ENCODE measurements at regions not wholly inside any gene's neighbourhood (a gene's known extent, or its start where the extent isn't known, plus 50 kb on each side); places are given as distances from the start of the nearest gene placed in this dataset.

DNA sequence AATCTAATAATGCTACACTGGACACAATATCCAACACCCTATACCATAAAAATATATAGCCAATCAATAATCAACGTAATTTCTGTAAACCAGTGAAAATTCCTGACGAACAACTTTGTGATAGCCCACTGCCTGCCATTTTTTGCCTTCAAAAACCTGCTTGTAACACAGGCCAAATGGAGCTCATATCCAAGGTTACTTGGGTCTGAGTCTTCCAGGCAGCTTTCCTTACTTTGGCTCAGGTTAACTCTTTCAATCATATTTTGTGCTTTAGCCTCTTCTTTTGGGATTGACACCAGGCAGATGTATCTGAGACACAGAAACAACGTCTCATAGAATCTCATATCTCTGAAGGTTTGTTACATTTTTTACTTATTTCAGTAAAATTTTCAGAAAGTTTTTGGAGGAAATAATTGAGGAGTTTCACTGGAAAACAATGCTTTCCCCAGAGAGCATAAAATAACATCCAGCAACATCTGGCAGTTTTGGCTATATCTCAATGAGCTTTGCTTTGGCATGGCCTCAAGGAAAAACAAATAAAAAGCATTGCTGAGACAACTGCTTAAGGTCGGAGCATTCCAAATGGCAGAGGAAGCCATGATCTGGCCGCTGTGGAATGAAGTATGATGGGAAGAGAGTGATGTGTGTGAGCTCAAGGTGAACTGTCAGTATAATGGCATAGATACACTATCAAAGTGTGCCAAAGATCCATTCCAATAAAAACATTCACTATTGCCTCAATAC is 162.9 kb upstream of the SPIN4 start:
- DNase-seq (no peak), ATAC-seq (ENCODE audit: low read depth in 2 of 2) (no peak)
- H3K9me3 Mint-ChIP-seq, result no peaks in the 10 kb centered on the region
- no peaks in the 10 kb centered on the region for H3K36me3 Mint-ChIP-seq
- peaks cover 0 to 5% (median 0%) of the 10 kb centered on the region in 3 donors for H3K4me1 Mint-ChIP-seq
- no peak overlapping the region for H3K4me3 Mint-ChIP-seq
- no peaks in the 10 kb centered on the region for H3K27me3 Mint-ChIP-seq
- H3K27ac Mint-ChIP-seq, result no peak overlapping the region

DNA sequence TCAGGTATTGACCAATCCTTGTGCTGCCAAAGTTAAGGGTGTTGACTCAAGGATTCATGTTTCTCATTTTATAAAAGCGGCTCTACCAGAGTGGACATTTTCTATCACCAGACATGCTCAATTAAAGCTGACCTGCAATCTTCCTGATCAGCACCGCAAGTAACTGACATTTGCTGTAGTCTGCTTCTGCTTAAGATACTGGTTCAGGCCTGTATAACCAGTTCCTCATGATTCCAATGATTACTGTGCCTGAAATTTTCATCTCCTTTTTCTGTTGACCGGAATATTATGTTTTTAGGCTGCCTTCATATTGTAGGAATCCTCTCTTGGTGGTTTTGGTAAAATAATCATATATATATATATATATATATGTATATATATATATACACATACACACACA is 160.2 kb upstream of the SPIN4 start:
- H3K27me3 Mint-ChIP-seq, result no peaks in the 10 kb centered on the region
- ATAC-seq (ENCODE audit: low read depth in 2 of 2) (no peak), DNase-seq (no peak)
- H3K9me3 Mint-ChIP-seq, result no peaks in the 10 kb centered on the region
- H3K4me1 Mint-ChIP-seq, result peaks cover 0 to 5% (median 0%) of the 10 kb centered on the region in 3 donors
- no peaks in the 10 kb centered on the region for H3K36me3 Mint-ChIP-seq
- no peak overlapping the region for H3K27ac Mint-ChIP-seq
- H3K4me3 Mint-ChIP-seq, result no peak overlapping the region

DNA sequence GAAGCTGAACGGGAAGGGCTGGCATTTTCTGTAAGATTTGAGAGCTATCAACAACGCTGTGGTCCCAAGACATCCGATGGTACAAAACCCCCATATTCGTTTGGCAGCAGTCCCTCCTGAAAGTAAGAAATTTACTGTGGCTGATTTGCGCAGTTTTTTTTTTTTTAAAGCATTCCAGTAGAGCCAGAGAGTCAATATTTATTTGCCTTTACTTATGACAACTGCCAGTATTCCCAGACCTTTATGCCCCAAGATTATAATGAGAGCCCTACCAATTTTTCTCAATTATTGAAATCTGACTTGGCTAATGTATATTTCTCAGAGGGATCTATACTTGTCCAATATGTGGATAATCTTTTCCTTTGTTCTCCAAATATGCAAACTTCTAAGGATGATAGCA is 157.5 kb upstream of the SPIN4 start:
- H3K4me3 Mint-ChIP-seq, result no peak overlapping the region
- ATAC-seq (ENCODE audit: low read depth in 2 of 2) (no peak), DNase-seq (no peak)
- H3K9me3 Mint-ChIP-seq, result no peaks in the 10 kb centered on the region
- no peaks in the 10 kb centered on the region for H3K27me3 Mint-ChIP-seq
- no peak overlapping the region for H3K27ac Mint-ChIP-seq
- no peaks in the 10 kb centered on the region for H3K36me3 Mint-ChIP-seq
- peaks cover 0 to 12% (median 2%) of the 10 kb centered on the region in 3 donors for H3K4me1 Mint-ChIP-seq

DNA sequence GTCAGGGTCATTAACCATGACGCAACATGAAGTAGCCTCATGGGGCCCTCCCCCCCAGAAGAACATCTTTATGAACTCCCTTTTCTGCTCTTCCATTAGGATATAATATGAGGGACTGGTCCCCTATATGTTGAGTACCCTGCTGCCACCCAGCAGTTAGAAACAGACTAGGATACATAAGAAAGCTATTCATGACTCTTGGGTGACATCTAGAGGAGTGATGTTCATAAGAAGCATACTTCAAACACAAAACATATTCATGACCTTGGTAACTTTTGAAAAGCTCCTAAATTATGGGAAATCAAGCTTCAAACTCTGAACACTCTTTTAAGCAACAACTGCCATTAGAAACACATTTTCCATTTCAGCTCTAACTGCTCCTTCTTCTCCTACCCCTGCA is 155.2 kb upstream of the SPIN4 start:
- ATAC-seq (ENCODE audit: low read depth in 2 of 2) (no peak), DNase-seq (no peak)
- Mint-ChIP-seq H3K4me3 (no peak overlapping the region), H3K9me3 (no peaks in the 10 kb centered on the region), H3K27ac (no peak overlapping the region), H3K27me3 (no peaks in the 10 kb centered on the region), H3K4me1 (peaks cover 0 to 12% (median 3%) of the 10 kb centered on the region in 3 donors), H3K36me3 (no peaks in the 10 kb centered on the region)

DNA sequence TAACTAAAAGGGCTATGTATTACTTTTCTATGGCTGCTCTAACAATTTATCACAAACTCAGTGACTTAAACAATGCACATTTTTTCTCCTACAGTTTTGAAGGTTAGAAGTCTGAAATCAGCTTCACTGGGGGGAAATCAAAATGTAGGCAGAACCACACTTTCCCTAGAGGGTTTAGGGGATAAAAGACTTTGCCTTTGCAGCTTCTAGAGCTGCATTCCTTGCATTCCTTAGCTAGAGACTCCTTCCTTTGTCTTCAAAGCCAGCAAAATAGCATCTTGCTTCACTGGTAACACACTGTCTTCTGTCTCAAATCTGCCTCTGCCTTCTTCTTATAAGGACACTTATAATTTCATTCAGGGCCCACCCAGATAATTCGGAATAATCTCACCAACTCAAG is 152.4 kb upstream of the SPIN4 start:
- H3K9me3 Mint-ChIP-seq, result peaks cover 0 to 15% (median 3%) of the 10 kb centered on the region in 7 donors
- H3K27ac Mint-ChIP-seq, result peak overlapping the region in 1 of 6 donors; percentile 30
- no peak overlapping the region for H3K4me3 Mint-ChIP-seq
- peaks cover 0 to 9% (median 3%) of the 10 kb centered on the region in 3 donors for H3K4me1 Mint-ChIP-seq
- no peaks in the 10 kb centered on the region for H3K27me3 Mint-ChIP-seq
- no peak for DNase-seq
- no peak for ATAC-seq (ENCODE audit: low read depth in 2 of 2)
- no peaks in the 10 kb centered on the region for H3K36me3 Mint-ChIP-seq

DNA sequence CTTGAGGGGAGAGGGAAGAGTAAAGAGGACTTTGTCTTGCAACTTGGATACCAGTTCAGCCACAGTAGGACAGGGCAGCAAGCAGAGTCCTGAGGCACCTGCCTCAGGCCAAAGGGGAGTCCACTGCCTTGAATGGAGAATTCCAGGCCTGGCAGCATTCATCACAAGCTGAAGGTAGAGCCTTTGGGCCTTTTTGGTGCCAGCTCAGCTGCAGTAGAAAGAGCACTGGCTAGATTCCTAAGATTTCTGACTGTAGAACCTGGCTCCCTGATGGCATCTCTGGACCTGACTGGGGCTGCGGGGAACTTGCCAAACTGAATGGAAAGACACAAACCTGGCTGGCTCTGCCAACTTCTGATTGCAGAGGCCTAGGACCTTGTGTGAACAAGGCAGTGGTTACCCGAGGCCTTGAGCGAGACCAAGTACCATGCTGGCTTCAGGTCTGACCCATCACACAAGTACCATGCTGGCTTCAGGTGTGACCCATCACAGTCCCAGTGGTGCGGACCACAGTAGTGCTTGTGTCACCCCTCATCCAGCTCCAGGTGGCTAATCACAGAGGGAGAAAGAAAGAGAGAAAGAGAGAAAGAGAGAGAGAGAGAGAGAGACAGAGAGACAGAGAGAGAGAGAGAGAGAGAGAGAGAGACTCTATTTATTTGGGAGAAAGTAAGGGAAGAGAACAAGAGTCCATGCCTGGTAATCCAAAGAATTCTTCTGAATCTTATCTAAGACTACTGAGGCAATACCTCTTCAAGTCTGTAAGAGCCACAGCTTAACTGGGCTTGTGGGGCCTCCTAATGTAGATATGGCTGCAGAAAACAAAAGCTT is 137.6 kb upstream of the SPIN4 start:
- Mint-ChIP-seq H3K27ac (no peak overlapping the region), H3K27me3 (no peaks in the 10 kb centered on the region), H3K4me1 (no peaks in the 10 kb centered on the region), H3K4me3 (peak overlapping the region in 1 of 8 donors; percentile 82), H3K9me3 (peaks cover 0 to 35% (median 22%) of the 10 kb centered on the region in 7 donors), H3K36me3 (peaks cover 0 to 17% of the 10 kb centered on the region in 2 donors)
- DNase-seq (no peak), ATAC-seq (ENCODE audit: low read depth in 2 of 2) (no peak)

DNA sequence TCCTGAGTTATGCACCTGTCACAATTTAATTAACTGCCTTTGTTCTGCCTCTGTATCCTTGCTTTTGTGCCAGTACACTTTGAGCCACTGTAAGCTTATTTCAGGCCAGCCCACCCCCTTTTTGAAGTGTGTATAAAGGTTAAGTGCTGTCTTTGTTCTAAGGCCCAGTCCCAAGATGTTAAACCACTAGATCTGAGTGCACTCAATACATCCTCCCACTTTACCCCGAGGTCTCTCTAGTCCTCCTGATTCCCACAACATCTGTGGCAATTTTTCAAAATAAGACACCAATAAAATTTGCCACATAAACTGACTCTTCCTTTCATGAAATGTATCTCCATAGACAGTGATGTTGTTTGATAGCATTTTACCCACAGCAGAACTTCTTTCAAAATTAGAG is 124.1 kb upstream of the SPIN4 start:
- no peaks in the 10 kb centered on the region for H3K27me3 Mint-ChIP-seq
- peaks cover 48 to 55% of the 10 kb centered on the region in 2 donors for H3K36me3 Mint-ChIP-seq
- H3K4me3 Mint-ChIP-seq, result no peak overlapping the region
- H3K9me3 Mint-ChIP-seq, result peaks cover 6 to 76% (median 67%) of the 10 kb centered on the region in 7 donors
- H3K4me1 Mint-ChIP-seq, result no peaks in the 10 kb centered on the region
- DNase-seq (no peak), ATAC-seq (ENCODE audit: low read depth in 2 of 2) (no peak)
- peak overlapping the region in 1 of 6 donors; percentile 33 for H3K27ac Mint-ChIP-seq

DNA sequence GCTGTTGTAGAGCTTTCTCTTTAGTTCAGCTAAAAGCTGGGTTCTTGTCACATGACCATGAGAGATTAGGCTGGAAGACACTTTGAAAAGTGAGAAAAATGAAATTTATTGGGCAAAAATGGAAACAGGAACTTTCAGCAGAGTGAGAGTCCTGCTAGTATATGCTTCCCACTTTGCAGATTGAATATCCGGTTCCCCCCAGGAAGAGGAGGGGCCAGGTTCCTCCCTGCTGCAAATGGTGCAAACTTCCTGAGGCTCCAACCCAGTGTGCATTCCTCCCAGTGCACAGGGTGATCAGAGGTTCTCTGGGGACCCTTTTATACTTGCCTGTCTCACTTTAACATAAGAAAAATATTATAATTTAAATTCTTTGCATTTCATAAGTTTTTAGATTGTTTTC is 119.9 kb upstream of the SPIN4 start:
- Mint-ChIP-seq H3K9me3 (peaks cover 3 to 75% (median 47%) of the 10 kb centered on the region in 7 donors), H3K4me3 (peak overlapping the region in 1 of 8 donors; percentile 5), H3K4me1 (no peaks in the 10 kb centered on the region), H3K27me3 (no peaks in the 10 kb centered on the region), H3K36me3 (peaks cover 21 to 26% of the 10 kb centered on the region in 2 donors), H3K27ac (no peak overlapping the region)
- ATAC-seq (ENCODE audit: low read depth in 2 of 2) (no peak), DNase-seq (no peak)

DNA sequence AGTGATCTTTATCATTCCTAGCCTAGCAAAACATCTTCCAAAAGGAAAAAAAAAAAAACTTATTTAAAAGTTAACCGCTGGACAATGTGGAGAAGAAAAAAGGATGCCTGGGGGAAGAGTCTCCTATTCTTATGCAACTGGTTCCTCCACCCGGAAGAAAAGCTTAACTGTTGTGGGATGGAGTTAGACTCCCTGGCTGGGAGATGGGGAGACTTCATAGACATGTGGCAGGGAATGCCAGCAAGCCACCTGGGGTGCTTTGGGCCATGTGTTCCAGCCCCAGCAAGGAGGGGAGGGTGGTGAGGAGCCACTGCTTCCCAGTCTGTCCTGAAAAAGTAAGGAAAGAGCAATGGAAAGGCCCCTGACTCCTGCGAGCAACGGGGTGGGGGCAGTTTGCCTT is 119.4 kb upstream of the SPIN4 start:
- no peak for DNase-seq
- H3K27me3 Mint-ChIP-seq, result no peaks in the 10 kb centered on the region
- ATAC-seq (ENCODE audit: low read depth in 2 of 2), result no peak
- peaks cover 1 to 73% (median 42%) of the 10 kb centered on the region in 7 donors for H3K9me3 Mint-ChIP-seq
- peaks cover 16 to 25% of the 10 kb centered on the region in 2 donors for H3K36me3 Mint-ChIP-seq
- H3K27ac Mint-ChIP-seq, result no peak overlapping the region
- peaks cover 0 to 1% (median 0%) of the 10 kb centered on the region in 3 donors for H3K4me1 Mint-ChIP-seq
- H3K4me3 Mint-ChIP-seq, result peak overlapping the region in 2 of 8 donors; percentile 5 to 6

DNA sequence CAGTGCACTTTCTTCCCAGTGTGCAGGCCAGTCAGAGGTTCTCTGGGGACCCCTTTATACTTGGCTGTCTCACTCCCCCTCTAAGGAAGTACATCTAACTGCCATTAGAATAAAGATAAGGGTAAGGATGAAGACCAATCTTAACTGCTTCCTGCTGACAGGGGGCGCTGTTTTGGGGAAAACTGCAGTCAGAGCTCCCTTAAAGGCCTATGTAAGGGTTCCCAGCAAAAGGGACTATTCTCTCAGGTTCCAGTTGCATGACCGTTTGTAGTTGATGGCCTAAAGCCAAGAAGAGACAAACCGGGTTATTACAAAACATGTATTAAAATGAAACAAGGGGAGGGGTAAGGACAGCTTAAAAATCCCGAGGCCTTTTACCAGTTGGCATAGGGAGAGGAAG is 115.6 kb upstream of the SPIN4 start:
- ATAC-seq (ENCODE audit: low read depth in 2 of 2) (no peak), DNase-seq (no peak)
- H3K4me3 Mint-ChIP-seq, result no peak overlapping the region
- H3K4me1 Mint-ChIP-seq, result peaks cover 0 to 3% (median 0%) of the 10 kb centered on the region in 3 donors
- no peaks in the 10 kb centered on the region for H3K27me3 Mint-ChIP-seq
- H3K36me3 Mint-ChIP-seq, result peaks cover 0 to 21% of the 10 kb centered on the region in 2 donors
- no peak overlapping the region for H3K27ac Mint-ChIP-seq
- H3K9me3 Mint-ChIP-seq, result peaks cover 1 to 40% (median 24%) of the 10 kb centered on the region in 7 donors

DNA sequence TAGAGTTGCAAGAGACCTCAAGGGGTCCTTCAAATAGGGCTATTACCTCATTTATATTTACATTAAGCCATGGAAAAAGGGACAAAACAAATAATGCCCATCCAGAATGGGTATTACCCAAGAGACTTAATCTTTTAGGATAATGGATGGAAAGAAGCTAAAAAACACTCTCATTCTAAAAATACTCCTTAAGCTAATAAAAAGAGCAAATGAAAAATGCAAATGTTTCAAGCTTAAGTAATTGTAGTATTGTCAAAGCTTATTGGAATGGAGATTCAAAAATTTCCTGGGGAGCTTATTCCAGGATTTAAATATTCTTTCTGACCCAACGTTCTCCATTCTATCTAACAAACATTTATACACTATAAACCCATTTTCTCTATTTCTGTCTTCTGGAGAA is 107.8 kb upstream of the SPIN4 start:
- H3K27ac Mint-ChIP-seq, result no peak overlapping the region
- no peaks in the 10 kb centered on the region for H3K27me3 Mint-ChIP-seq
- H3K9me3 Mint-ChIP-seq, result peaks cover 6 to 46% (median 33%) of the 10 kb centered on the region in 7 donors
- ATAC-seq (ENCODE audit: low read depth in 2 of 2) (no peak), DNase-seq (no peak)
- peaks cover 6 to 33% of the 10 kb centered on the region in 2 donors for H3K36me3 Mint-ChIP-seq
- no peaks in the 10 kb centered on the region for H3K4me1 Mint-ChIP-seq
- no peak overlapping the region for H3K4me3 Mint-ChIP-seq

DNA sequence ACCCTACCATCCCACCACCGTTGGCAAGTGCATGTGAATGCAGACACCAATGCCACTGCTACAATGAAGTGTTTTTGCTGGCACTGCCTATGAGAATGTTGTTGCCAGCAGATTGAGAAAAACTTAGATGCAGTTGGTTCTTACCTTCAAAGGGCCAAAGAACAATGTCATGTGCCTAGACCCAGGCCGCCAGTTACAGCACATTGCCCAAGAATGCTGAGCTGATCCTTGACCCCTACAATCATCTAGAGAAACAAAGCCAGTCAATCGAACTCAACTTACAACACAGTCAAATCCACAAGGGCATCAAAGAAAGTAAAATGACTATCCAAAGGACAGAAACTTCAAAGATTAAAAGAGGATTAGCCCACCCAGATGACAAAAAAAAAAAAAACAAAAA is 102.4 kb upstream of the SPIN4 start:
- Mint-ChIP-seq H3K9me3 (peaks cover 18 to 77% (median 58%) of the 10 kb centered on the region in 7 donors), H3K27me3 (no peaks in the 10 kb centered on the region), H3K4me3 (no peak overlapping the region), H3K27ac (no peak overlapping the region), H3K36me3 (peaks cover 33 to 37% of the 10 kb centered on the region in 2 donors), H3K4me1 (peaks cover 0 to 4% (median 0%) of the 10 kb centered on the region in 3 donors)
- ATAC-seq (ENCODE audit: low read depth in 2 of 2) (no peak), DNase-seq (no peak)

DNA sequence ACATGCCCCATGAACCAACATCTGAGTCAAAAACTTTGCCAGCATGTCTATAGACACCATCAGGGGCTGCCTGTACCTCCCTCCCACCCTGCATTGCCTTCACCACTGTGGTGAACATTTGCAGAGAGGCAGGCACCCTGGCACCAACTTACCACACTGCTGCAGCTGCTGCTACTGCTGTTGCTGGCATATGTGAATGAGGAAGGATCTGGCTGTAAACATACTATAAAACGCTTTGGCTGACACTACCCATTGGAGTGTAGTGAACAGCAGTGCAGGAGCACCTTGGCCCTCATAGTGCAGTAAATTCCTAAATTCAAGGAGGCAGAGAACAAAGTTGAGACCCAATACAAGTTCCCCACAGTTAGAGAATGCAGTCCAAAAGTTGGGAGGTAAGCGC is 90.6 kb upstream of the SPIN4 start:
- H3K9me3 Mint-ChIP-seq, result peaks cover 4 to 30% (median 15%) of the 10 kb centered on the region in 7 donors
- no peaks in the 10 kb centered on the region for H3K27me3 Mint-ChIP-seq
- ATAC-seq (ENCODE audit: low read depth in 2 of 2), result no peak
- no peak overlapping the region for H3K27ac Mint-ChIP-seq
- H3K4me1 Mint-ChIP-seq, result peaks cover 0 to 5% (median 0%) of the 10 kb centered on the region in 3 donors
- no peak for DNase-seq
- no peak overlapping the region for H3K4me3 Mint-ChIP-seq
- H3K36me3 Mint-ChIP-seq, result peaks cover 5 to 8% of the 10 kb centered on the region in 2 donors

DNA sequence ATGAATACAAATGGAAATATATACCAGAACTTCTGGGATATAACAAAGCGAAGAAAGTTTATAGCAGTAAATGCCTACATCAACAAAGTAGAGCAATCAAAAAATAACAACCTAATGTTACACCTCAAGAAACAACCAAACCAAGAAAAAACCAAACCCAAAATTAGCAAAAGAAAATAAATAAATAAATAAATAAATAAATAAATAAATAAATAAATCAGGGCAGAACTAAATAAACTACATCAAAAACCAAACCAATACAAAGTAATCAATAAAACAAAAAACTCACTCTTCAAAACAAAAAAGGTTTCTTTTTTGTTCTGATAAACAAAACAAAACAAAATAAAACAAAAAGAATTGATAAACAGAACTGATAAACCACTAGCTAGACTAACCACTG is 88.4 kb upstream of the SPIN4 start:
- Mint-ChIP-seq H3K27ac (peak overlapping the region in 1 of 6 donors; percentile 15), H3K4me1 (peaks cover 0 to 5% (median 0%) of the 10 kb centered on the region in 3 donors), H3K9me3 (peaks cover 4 to 27% (median 17%) of the 10 kb centered on the region in 7 donors), H3K27me3 (no peaks in the 10 kb centered on the region), H3K36me3 (peaks cover 4 to 8% of the 10 kb centered on the region in 2 donors), H3K4me3 (no peak overlapping the region)
- DNase-seq (no peak), ATAC-seq (ENCODE audit: low read depth in 2 of 2) (no peak)
